Central memory CD4-positive, alpha-beta T cell (primary cell): ENCODE measurements at regions not wholly inside any gene's neighbourhood (a gene's known extent, or its start where the extent isn't known, plus 50 kb on each side); places are given as distances from the start of the nearest gene placed in this dataset.

Experiments
- DNase-seq: peaks from one replicate; pipeline ENCODE4 v3.0.0; 2022

GRCh38 chr15:93519599-93519998, 430.6 kb upstream of the RGMA start:
- no peak for DNase-seq

DNA sequence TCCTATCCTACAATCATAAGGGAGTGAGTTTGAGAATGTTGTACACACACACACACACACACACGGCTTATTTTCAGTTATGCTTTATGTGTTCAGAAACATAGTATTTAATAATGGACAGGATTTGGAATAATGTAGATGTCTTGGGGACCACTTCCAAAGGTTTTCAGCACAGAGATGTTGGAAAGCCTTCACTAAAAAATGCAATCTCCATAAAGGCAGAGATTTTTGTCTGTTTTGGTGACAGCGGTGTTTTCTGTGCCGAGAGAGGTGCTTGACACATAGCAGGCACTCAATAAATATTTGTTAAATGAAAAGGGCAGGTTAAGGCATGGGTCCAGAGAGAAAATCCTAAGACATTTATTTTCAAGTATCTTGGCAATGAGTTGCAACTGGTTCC, 428.2 kb upstream of the RGMA start:
- DNase-seq, result no peak

GRCh38 chr15:93515256-93516051, 426.4 kb upstream of the RGMA start:
- DNase-seq, result no peak

- DNase-seq, result no peak
Observed at GRCh38 chr15:93506646-93507045, 417.6 kb upstream of the RGMA start.

DNA sequence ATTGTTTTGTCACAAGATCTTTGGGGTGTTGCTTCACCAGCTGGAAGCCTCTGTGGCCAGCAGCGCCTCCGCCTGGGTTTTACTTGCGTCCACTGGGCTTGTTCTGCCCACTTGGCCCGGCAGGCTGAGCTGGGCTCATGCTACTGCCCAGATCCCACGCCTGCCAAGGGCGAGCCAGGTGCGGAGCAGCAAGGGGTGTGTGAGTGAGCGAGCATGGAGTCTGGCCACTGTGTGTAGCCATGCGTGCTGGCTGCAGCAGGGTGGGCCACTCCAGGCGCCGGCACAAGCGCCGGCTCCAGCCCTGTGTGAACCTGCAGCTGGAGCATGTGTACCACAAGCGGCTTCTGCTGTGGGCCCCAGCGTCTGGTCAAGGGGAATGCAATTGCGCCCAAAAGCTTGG, 416.5 kb upstream of the RGMA start:
- no peak for DNase-seq

DNA sequence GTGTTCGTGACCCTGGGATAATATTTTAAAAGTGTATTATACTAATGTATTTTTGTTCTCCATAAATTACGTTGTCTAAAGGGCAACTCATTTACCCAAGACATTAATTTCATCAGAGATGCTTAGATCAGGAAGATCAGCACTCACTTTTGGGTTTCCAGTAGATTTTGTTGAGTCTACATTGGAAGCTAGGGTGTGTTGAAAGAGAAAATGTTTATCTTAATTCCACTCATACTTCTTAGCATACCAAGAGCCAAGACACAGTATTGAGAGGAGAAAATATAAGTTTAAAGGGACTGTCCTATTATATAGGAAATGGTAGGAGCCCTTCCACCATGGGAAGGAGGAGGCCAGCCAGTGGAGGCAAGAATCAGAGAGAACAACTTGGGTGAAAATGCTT, 412.9 kb upstream of the RGMA start:
- DNase-seq, result no peak

DNA sequence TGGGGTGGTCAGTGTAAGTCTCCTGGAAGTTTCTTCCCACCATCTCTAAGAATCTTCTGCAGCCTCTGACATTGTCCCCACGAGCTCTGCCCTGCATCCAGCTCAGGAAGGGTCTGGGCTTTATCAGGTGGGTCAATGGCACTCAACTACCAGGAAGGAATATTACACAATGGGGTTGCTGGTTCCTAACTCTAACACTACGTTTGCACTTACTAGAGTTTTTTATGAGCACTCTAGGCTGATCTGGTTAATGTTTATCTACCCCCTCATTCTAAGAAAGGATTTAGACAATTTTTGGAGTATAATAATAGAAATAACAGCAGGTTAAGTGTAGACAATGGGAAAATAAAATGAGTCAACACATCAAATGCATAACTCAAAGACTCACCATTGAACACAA, 411.1 kb upstream of the RGMA start:
- DNase-seq, result no peak

GRCh38 chr15:93497291-93497690, 408.3 kb upstream of the RGMA start:
- no peak for DNase-seq

GRCh38 chr15:93496888-93497287, 407.9 kb upstream of the RGMA start:
- DNase-seq, result no peak

DNA sequence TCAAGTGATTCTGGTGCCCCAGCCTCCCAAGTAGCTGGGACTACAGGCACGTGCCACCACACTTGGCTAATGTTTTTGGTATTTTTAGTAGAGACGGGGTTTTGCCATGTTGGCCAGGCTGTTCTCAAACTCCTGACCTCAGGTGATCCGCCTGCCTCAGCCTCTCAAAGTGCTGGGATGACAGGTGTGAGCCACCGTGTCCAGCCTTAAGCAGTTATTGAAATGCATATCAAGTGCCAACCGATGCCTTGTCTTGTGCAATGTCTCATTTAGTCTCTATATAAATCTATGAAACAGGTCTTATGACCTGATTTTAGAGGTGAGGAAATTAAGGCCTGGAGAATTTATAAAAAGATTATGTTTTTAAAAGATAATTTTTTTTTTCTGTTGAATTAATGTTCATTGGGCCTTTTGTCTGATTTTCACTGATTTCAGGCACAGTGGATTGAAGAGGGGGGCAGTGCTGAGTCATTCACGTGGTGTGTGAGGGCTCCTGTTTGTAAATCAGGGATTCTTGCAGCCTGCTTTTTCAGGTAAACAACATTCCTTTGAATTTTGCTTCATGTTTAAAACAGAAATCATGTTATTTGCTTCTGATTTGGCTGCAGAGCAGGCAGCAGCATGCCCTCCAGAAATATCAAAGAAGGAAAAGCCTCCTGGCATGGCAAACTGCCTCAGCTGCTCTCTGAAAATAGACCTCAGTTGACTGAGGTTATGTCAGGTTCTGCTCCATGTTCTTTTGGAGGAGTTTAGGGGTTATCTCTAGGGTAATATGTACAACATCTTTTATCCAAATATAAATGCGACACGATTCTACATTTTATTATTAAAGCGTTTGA, 407.0 kb upstream of the RGMA start:
- DNase-seq, result no peak

GRCh38 chr15:93493172-93493571, 404.2 kb upstream of the RGMA start:
- DNase-seq, result no peak

GRCh38 chr15:93491291-93491690, 402.3 kb upstream of the RGMA start:
- DNase-seq, result no peak

DNA sequence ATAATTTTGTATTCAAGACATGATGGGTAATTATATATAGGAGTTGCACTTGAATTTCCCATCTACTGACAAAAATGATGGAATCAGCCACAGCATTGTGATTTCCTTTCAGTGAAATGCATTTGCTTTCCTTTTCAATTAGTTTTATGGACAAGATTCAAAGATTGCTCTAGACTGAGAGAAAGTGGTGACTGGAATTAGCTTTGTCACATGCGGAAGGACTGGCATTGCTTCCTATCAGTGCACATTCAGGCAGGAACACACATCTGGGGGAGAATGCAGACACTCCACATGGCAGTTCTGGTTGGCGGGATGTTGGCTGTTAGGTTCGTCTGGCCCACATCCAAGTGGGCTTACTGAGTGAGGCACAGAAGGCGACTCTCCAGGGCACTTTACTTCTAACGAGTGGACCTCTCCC, 399.3 kb upstream of the RGMA start:
- DNase-seq, result no peak

DNA sequence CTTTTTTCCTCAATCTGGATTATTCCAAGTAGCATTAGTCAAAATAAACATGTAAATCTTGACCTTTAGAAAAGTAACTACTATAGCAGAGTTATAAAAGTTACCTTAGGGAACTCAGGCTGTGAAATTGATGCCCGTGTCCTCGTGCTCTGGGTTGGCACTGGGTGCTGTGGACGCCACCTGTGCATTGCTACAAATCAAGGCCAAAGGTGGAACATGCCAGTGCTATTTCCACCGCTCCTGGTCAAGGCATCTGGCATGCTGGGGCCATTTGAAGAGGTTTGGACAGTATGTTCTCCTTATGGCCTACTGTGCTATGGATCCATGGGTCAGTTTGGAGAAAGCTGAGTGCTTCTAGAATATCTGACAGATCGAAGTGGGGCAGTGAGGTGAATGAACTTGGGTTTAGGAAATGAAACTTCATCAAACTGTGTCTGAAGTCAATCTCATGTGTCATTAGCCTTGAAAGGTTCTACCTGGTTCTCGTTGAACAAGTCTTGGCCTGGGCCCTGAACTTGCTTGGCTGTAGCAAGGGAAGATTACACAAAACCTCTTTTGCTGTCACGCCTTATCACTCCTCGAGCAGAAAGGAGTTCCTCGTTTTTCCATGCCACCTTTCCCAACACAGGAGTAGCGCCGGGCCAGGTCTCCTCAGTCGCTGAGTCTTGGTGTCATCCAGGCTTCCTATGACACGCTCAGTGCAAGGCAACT, 397.6 kb upstream of the RGMA start:
- no peak for DNase-seq

DNA sequence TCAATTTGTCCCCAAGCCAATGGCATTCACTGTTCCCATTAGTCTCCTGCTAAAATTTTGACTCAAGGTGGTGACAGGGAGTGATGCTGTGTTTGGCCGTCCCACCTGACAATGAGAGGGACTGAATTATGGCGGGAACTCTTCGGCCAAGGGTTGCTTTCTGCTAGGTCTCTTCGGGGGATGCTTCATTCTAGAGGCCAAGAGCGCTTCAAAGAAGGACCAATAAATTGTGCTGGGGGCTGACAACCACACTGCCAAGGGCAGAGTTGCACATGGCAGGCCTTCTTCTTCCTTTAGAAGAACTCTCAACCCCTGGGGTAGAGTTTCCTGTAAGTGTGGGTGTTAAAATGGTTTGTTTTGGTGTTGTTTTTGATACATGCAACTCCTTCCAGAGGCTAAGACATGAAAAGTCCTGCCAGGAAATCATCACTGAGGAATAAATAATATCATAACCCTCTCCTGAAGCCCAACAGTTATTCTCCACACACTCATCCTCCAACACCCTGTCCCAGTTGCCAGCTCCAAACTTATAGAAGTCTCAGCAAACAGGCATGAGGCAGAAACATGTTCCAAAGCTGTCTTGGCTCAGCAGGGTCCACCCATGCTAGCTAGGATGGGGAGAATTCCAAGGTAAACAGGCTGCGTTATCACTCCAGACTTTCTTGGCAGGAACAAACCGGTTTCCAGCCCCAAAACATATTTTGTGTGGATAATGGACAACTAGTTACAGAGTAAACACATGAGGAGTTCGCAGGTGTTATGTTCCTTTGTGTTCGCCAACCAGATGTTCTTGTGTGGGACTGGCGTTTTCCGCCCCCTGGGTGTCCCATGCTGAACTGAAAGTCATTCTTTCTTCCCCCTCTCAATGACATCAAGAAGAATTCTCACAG, 396.7 kb upstream of the RGMA start:
- no peak for DNase-seq

- DNase-seq, result no peak
Observed at GRCh38 chr15:93483923-93484322, 394.9 kb upstream of the RGMA start.

- no peak for DNase-seq
Observed at GRCh38 chr15:93482731-93483130, 393.7 kb upstream of the RGMA start.

GRCh38 chr15:93479715-93480114, 390.7 kb upstream of the RGMA start:
- no peak for DNase-seq

GRCh38 chr15:93478947-93479346, 389.9 kb upstream of the RGMA start:
- no peak for DNase-seq

- DNase-seq, result no peak
Observed at GRCh38 chr15:93477721-93478120, 388.7 kb upstream of the RGMA start.

DNA sequence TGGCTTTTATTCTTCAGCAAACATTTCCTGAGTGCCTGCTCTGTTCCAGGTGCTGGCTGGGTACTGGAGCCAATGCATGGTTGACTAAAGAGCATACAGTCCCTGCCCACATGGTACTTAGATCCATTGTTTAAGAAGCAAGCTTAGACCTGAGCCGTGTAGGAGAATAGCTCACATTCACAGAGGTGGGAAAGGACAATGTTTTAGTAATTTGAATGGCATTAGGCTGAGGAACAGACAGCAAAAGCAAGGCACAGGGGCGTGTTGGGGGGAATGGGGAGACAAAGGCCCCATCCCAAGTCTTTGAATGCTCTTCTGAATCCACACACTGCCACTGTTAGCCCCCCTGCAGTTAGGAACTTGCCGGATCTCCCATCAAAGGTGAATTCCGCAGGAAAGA, 388.2 kb upstream of the RGMA start:
- no peak for DNase-seq

DNA sequence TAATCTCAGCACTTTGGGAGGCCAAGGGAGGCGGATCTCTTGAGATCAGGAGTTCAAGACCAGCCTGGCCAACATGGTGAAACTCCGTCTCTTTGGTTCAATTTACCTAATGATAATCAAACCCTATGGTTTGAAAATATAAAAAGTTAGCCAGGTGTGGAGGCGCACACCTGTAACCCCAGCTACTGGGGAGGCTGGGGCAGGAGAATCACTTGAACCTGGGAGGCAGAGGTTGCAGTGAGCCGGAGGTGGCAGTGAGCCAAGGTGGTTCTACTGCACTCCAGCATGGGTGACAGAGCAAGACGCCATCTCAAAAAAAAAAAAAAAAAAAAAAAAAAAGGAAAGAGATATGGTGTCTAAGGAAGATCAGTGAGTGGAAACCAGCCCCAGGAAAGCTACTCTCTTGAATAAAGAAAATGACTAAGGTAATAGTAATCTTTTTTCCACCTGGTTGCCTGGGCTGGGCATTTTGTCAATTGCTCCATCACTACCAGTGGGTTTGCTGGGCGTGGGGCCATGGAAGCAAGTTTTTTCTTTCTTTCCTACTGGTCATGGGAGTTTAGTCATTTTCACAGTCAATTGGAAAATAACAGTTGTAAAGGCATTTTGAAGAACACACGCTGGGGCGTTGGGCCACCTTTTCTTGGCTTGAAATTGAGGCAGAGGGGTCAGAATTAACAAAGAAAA, 387.6 kb upstream of the RGMA start:
- no peak for DNase-seq
